HCT116 (cell line): ENCODE measurements at regions not wholly inside any gene's neighbourhood (a gene's known extent, or its start where the extent isn't known, plus 50 kb on each side); places are given as distances from the start of the nearest gene placed in this dataset.

Experiments
- ATAC-seq: fragments of 200-7000 bp; cut with Tn5 transposase; 2 replicates; pipeline ENCODE4 v1.9.1; 2020; ENCODE audit warnings: mild to moderate bottlenecking, moderate library complexity
- BruUV-seq: library from RNA; stranded (reverse); fragments of 400-500 nt; replicated peaks from 2 replicates; lab custom pipeline; 2021; lab: Mats Ljungman, UMichigan
- CTCF ChIA-PET: fragments of 300-600 bp; sonication (Branson Sonifier 250); formaldehyde crosslinking; loops from one replicate; lab custom pipeline; 2021; ENCODE audit warnings: antibody characterized with exemption; lab: Charles Lee
- POLR2A ChIA-PET: fragments of 300-600, 350-600 bp; sonication (Branson Sonifier 250); formaldehyde crosslinking; loops from one replicate; lab custom pipeline; 2021; ENCODE audit warnings: antibody characterized with exemption; lab: Charles Lee
- RAD21 ChIA-PET, 2 experiments: fragments of 300-600 bp; sonication (Branson Sonifier 250); formaldehyde crosslinking; loops; one replicate each; lab custom pipeline; 2023; ENCODE audit warnings: low total read pairs in 2 of 2; ENCODE audit not compliant: uncharacterized antibody in 2 of 2, unreplicated experiment in 2 of 2, low non-redundant PET in 1 of 2; lab: Charles Lee
- DNase-seq: peaks from one replicate; pipeline ENCODE4 v3.0.0-alpha.2; 2010; ENCODE audit warnings: low read depth, low spot score
- H2AFZ ChIP-seq: fragments of 200-600 bp; shearing (Covaris generic), sonication (generic); 2 replicates; pipeline ENCODE4 v1.6.1; 2017; ENCODE audit warnings: low read depth, mixed run types, mixed read lengths, antibody characterized with exemption, low read length; ENCODE audit not compliant: poor library complexity, severe bottlenecking
- H3K27ac ChIP-seq: 2 replicates; pipeline ENCODE4 v1.5.1; 2012; ENCODE audit warnings: low read depth, low read length
- H3K27me3 ChIP-seq: fragments of 200-600 bp; sonication (generic); 2 replicates; pipeline ENCODE4 v1.6.1; 2016; ENCODE audit warnings: mixed run types, low read length, mixed read lengths; ENCODE audit not compliant: insufficient read depth
- H3K36me3 ChIP-seq, 2 experiments: fragments of 200-500 bp in 1 of 2; fragments of 200-600 bp in 1 of 2; sonication (Bioruptor generic) in 1 of 2; sonication (generic) in 1 of 2; 2 replicates each; pipeline versions ENCODE4 v1.5.1 to v1.6.1; 2014 to 2016; ENCODE audit warnings: low read length in 2 of 2, inconsistent platforms in 1 of 2, mixed read lengths in 1 of 2, mixed run types in 1 of 2; ENCODE audit not compliant: insufficient read depth in 2 of 2, control insufficient read depth in 1 of 2
- H3K4me1 ChIP-seq, 2 experiments: fragments of 200-600 bp in 1 of 2; sonication (generic) in 1 of 2; 2 replicates each; pipeline versions ENCODE4 v1.5.1 to v1.6.1; 2012 to 2017; ENCODE audit warnings: low read length in 2 of 2, inconsistent platforms in 1 of 2, mild to moderate bottlenecking in 1 of 2, mixed read lengths in 1 of 2, mixed run types in 1 of 2, moderate library complexity in 1 of 2; ENCODE audit not compliant: insufficient read depth in 2 of 2, control insufficient read depth in 1 of 2
- H3K4me2 ChIP-seq: fragments of 200-600 bp; sonication (generic); 2 replicates; pipeline ENCODE4 v1.6.1; 2017; ENCODE audit warnings: mixed run types, low read length, mixed read lengths
- H3K4me3 ChIP-seq, 2 experiments: fragments of 200-600 bp in 1 of 2; sonication (generic) in 1 of 2; replicated peaks in 1 of 2; 2 replicates each; pipeline ENCODE4 v1.5.1; 2011 to 2016; ENCODE audit warnings: low read length in 2 of 2, control low read depth in 1 of 2, low read depth in 1 of 2, mild to moderate bottlenecking in 1 of 2, mixed read lengths in 1 of 2, mixed run types in 1 of 2
- H3K79me2 ChIP-seq: fragments of 200-600 bp; sonication (generic); 2 replicates; pipeline ENCODE4 v1.6.1; 2017; ENCODE audit warnings: mild to moderate bottlenecking, mixed run types, low read length, moderate library complexity, mixed read lengths; ENCODE audit not compliant: insufficient read depth
- H3K9ac ChIP-seq: fragments of 200-600 bp; sonication (generic); 2 replicates; pipeline ENCODE4 v1.6.1; 2016; ENCODE audit warnings: low read length, mixed read lengths
- H3K9me2 ChIP-seq: fragments of 200-600 bp; sonication (generic), shearing (Covaris generic); 2 replicates; pipeline ENCODE4 v1.6.1; 2017; ENCODE audit warnings: mixed run types, mild to moderate bottlenecking, moderate library complexity; ENCODE audit not compliant: insufficient read depth
- H3K9me3 ChIP-seq, 2 experiments: fragments of 200-500 bp in 1 of 2; fragments of 200-600 bp in 1 of 2; sonication (Bioruptor generic) in 1 of 2; sonication (generic) in 1 of 2; 2 replicates each; pipeline ENCODE4 v1.6.1; 2014 to 2017; ENCODE audit warnings: low read length in 2 of 2, mixed read lengths in 2 of 2, inconsistent platforms in 1 of 2, low read depth in 1 of 2, mild to moderate bottlenecking in 1 of 2, mixed run types in 1 of 2, moderate library complexity in 1 of 2; ENCODE audit not compliant: control insufficient read depth in 1 of 2, insufficient read depth in 1 of 2
- H4K20me1 ChIP-seq: fragments of 200-600 bp; sonication (generic), shearing (Covaris generic); 2 replicates; pipeline ENCODE4 v1.6.1; 2017; ENCODE audit warnings: mixed run types, mild to moderate bottlenecking, moderate library complexity; ENCODE audit not compliant: insufficient read depth
- ELF1 ChIP-seq: IDR thresholded peaks from 2 replicates; pipeline ENCODE4 v1.6.1; 2012; ENCODE audit warnings: low read depth, borderline replicate concordance
- EZH2 ChIP-seq: fragments of 200-600 bp; sonication (generic); IDR thresholded peaks from 2 replicates; pipeline ENCODE4 v1.6.1; 2017; ENCODE audit warnings: antibody characterized with exemption, mixed run types
- SP1 ChIP-seq: IDR thresholded peaks from 2 replicates; pipeline ENCODE4 v1.6.1; 2012; ENCODE audit warnings: low read depth
- SRF ChIP-seq: IDR thresholded peaks from 2 replicates; pipeline ENCODE4 v1.6.1; 2012; ENCODE audit warnings: low read depth
- TCF7L2 ChIP-seq: IDR thresholded peaks from 2 replicates; pipeline ENCODE4 v1.7.0; 2011; ENCODE audit warnings: borderline replicate concordance, inconsistent platforms; ENCODE audit not compliant: insufficient read depth, insufficient read length; ENCODE audit errors: extremely low read depth
- YY1 ChIP-seq: IDR thresholded peaks from 2 replicates; pipeline ENCODE4 v1.6.1; 2011; ENCODE audit warnings: low read length, low read depth, moderate library complexity, mild to moderate bottlenecking; ENCODE audit not compliant: insufficient replicate concordance; ENCODE audit errors: extremely low read depth
- ZNF274 ChIP-seq: fragments of 200-500 bp; sonication (Bioruptor generic); IDR thresholded peaks from 2 replicates; pipeline ENCODE4 v1.6.1; 2014; ENCODE audit warnings: mild to moderate bottlenecking, low read depth, low read length, inconsistent platforms
- intact Hi-C: fragments of 100-400 bp; cut with micrococcal nuclease; formaldehyde crosslinking; loops from 2 replicates; pipeline ENCODE4 v1.10.0; 2022

- DNase-seq (no peak), ATAC-seq (no peak)
- H3K4me3 ChIP-seq: no peak overlapping the region
- H3K9me2 ChIP-seq: no peaks in the 10 kb centered on the region
- BruUV-seq: no TSS peak
- peaks cover 3 to 12% of the 10 kb centered on the region in 2 experiments; a peak in 2 of 4 replicates for H3K9me3 ChIP-seq
- no peak overlapping the region for H3K27ac ChIP-seq
- ChIA-PET RAD21 (no interaction called here), POLR2A (no interaction called here), CTCF (no interaction called here)
- no peaks in the 10 kb centered on the region for H3K27me3 ChIP-seq
- no peak overlapping the region for H3K9ac ChIP-seq
- no peaks in the 10 kb centered on the region for H4K20me1 ChIP-seq
- intact Hi-C loops: no loop called here
- no peaks in the 10 kb centered on the region for H3K79me2 ChIP-seq
- H2AFZ ChIP-seq: no peak overlapping the region
- H3K36me3 ChIP-seq: no peaks in the 10 kb centered on the region
- no peaks in the 10 kb centered on the region for H3K4me1 ChIP-seq
- H3K4me2 ChIP-seq: no peak overlapping the region
- TF ChIP-seq SRF (no peak), TCF7L2 (no peak), SP1 (no peak)
Observed at GRCh38 chr3:96753124-96753523, 61.3 kb upstream of the EPHA6 start.

DNA sequence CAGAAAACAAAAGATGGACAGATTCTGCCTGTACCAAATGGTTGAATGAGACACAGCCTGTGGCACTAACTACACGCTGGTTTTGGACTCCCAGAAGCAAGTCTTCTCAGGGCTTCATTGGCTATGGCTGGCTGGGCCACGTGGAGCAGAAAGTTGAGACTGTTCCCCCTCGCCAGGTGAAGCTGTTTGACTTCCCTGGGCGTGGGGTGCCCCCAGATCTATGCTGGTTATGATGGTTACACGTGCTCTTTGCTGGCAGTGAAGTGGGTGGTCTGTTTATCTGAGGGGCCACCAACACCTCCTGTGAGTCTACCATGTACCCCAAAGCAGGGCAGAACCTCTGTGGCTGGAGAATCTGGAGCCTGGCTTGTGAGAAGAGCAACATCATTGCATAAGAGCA lies 60.3 kb upstream of the EPHA6 start:
- no peak overlapping the region for H3K4me3 ChIP-seq
- no peak overlapping the region for H3K9ac ChIP-seq
- CTCF ChIA-PET: no interaction called here
- H2AFZ ChIP-seq: no peak overlapping the region
- no peaks in the 10 kb centered on the region for H3K4me1 ChIP-seq
- no peak for ATAC-seq
- intact Hi-C loops: no loop called here
- TF ChIP-seq EZH2: no peak
- no peak for TF ChIP-seq ZNF274
- TF ChIP-seq SRF: no peak
- no peak for TF ChIP-seq ELF1
- TF ChIP-seq YY1: no peak
- TF ChIP-seq, all 23 proteins: peak for 0
- ChIA-PET RAD21 (no interaction called here), POLR2A (no interaction called here)
- no peak overlapping the region for H3K4me2 ChIP-seq
- no peak overlapping the region for H3K27ac ChIP-seq
- H4K20me1 ChIP-seq: no peaks in the 10 kb centered on the region
- no peaks in the 10 kb centered on the region for H3K9me2 ChIP-seq
- peaks cover 0 to 14% of the 10 kb centered on the region in 2 experiments; a peak in 2 of 4 replicates for H3K9me3 ChIP-seq
- H3K27me3 ChIP-seq: no peaks in the 10 kb centered on the region
- no peak for DNase-seq
- BruUV-seq: no TSS peak
- H3K36me3 ChIP-seq: no peaks in the 10 kb centered on the region
- no peaks in the 10 kb centered on the region for H3K79me2 ChIP-seq
